ENCODE measurements at regions not wholly inside any gene's neighbourhood (a gene's known extent, or its start where the extent isn't known, plus 50 kb on each side); places are given as distances from the start of the nearest gene placed in this dataset.

- ChIA-PET CTCF (interaction anchor here (0.6 kb wide), 1 partner anchor 10 kb away, joined by 3 read pairs; no protein-coding TSS in a partner anchor), POLR2A (ENCODE audit: unreplicated experiment) (interaction anchor here (0.7 kb wide), 1 partner anchor 383 kb away, joined by 11 read pairs; no protein-coding TSS in a partner anchor)
- BruUV-seq (replicated peaks): no TSS peak
- Histone ChIP-seq H2BK5ac (ENCODE audit: low read depth, low read length, poor library complexity, severe bottlenecking) (no peak overlapping the region), H2AFZ (replicated peaks; ENCODE audit: low read length, poor library complexity) (no peak overlapping the region), H2BK20ac (ENCODE audit: low read depth, low read length) (no peak overlapping the region), H3K9me3 (ENCODE audit: control insufficient read depth, insufficient read depth, low read length) (no peaks in the 10 kb centered on the region), H4K5ac (ENCODE audit: low read depth, low read length) (no peak overlapping the region), H3K14ac (replicated peaks; ENCODE audit: low read depth, low read length) (no peak overlapping the region), H3K79me1 (ENCODE audit: low read depth in 1 of 2, low read length in 2 of 2) (no peaks in the 10 kb centered on the region), H3K4ac (ENCODE audit: low read depth, low read length) (no peak overlapping the region), H3K23ac (ENCODE audit: low read depth, low read length) (no peak overlapping the region), H2BK120ac (ENCODE audit: low read depth, low read length) (no peak overlapping the region), H3K56ac (ENCODE audit: extremely low read depth, insufficient read depth, low read length) (no peak overlapping the region), H3K9ac (ENCODE audit: low read depth, low read length) (no peak overlapping the region), H4K20me1 (ENCODE audit: insufficient read depth, low read length) (no peaks in the 10 kb centered on the region), H3K27me3 (ENCODE audit: control insufficient read depth, insufficient read depth, low read length) (no peaks in the 10 kb centered on the region; the same call in 1 of the 2 replicates), H3K4me3 (ENCODE audit: insufficient read depth, low read depth, low read length) (no peak overlapping the region), H4K8ac (ENCODE audit: low read depth in 2 of 2, low read length in 2 of 2) (no peak overlapping the region), H3K36me3 (ENCODE audit: control insufficient read depth, insufficient read depth, low read length) (no peaks in the 10 kb centered on the region), H4K91ac (ENCODE audit: insufficient read depth, low read depth, low read length) (no peak overlapping the region), H3K4me2 (ENCODE audit: low read depth, low read length) (no peak overlapping the region), H2AK5ac (ENCODE audit: low read depth, low read length) (no peak overlapping the region), H2AK9ac (replicated peaks; ENCODE audit: low read depth, low read length, poor library complexity) (no peak overlapping the region), H2BK15ac (ENCODE audit: low read depth, low read length) (no peak overlapping the region), H3K18ac (ENCODE audit: low read depth, low read length) (no peak overlapping the region), H3K9me1 (ENCODE audit: insufficient read depth, low read length) (no peaks in the 10 kb centered on the region), H3K27ac (ENCODE audit: insufficient read depth, low read length) (no peak overlapping the region), H3K4me1 (ENCODE audit: control insufficient read depth, insufficient read depth, low read length) (no peaks in the 10 kb centered on the region)
- 58% methylated on average over 2 of the region's 7 CpGs; no CpG with 5 or more reads in 1 of the 2 experiments for WGBS, 2 experiments (ENCODE audit: extremely low coverage in 2 of 2, insufficient read length in 1 of 2)
- DNase-seq (no peak), ATAC-seq (ENCODE audit: low read depth) (no peak)
- intact Hi-C loops (cut with micrococcal nuclease) (no loop called here), dilution Hi-C loops (cut with HindIII; ENCODE audit: low sequenced_read_pairs, unreplicated experiment) (no loop called here), in situ Hi-C loops (cut with MboI; ENCODE audit: low sequenced_read_pairs) (no loop called here)
- TF ChIP-seq MAFK (IDR thresholded peaks at IDR 0.05; ENCODE audit: low read depth, low read length) (no peak), MXI1 (IDR thresholded peaks at IDR 0.05; ENCODE audit: borderline replicate concordance, low read depth, low read length) (no peak), NFE2L2 (IDR thresholded peaks at IDR 0.05; ENCODE audit: low read depth, low read length) (no peak), RAD21 (IDR thresholded peaks at IDR 0.05; ENCODE audit: low read length) (no peak), POLR2A (IDR thresholded peaks at IDR 0.05; ENCODE audit: low read depth, low read length) (no peak), SMC3 (IDR thresholded peaks at IDR 0.05; ENCODE audit: low read depth, low read length) (no peak), ELK1 (IDR thresholded peaks at IDR 0.05; ENCODE audit: borderline replicate concordance, low read depth, low read length) (no peak), MAZ (IDR thresholded peaks at IDR 0.05; ENCODE audit: borderline replicate concordance, low read depth, low read length) (no peak), BHLHE40 (IDR thresholded peaks at IDR 0.05; ENCODE audit: low read depth, low read length) (no peak), FOS (IDR thresholded peaks at IDR 0.05; ENCODE audit: low read depth, low read length) (no peak), CEBPB (IDR thresholded peaks at IDR 0.05; ENCODE audit: low read depth, low read length) (no peak), RFX5 (IDR thresholded peaks at IDR 0.05; ENCODE audit: low read depth, low read length) (no peak), RCOR1 (IDR thresholded peaks at IDR 0.05; ENCODE audit: insufficient replicate concordance, low read length) (no peak), CHD1 (IDR thresholded peaks at IDR 0.05; ENCODE audit: low read depth, low read length) (no peak)
- TF ChIP-seq, protein P1, sequence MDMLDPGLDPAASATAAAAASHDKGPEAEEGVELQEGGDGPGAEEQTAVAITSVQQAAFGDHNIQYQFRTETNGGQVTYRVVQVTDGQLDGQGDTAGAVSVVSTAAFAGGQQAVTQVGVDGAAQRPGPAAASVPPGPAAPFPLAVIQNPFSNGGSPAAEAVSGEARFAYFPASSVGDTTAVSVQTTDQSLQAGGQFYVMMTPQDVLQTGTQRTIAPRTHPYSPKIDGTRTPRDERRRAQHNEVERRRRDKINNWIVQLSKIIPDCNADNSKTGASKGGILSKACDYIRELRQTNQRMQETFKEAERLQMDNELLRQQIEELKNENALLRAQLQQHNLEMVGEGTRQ (IDR thresholded peaks at IDR 0.05; ENCODE audit: low read depth, low read length): no peak
- TF ChIP-seq, protein P2, sequence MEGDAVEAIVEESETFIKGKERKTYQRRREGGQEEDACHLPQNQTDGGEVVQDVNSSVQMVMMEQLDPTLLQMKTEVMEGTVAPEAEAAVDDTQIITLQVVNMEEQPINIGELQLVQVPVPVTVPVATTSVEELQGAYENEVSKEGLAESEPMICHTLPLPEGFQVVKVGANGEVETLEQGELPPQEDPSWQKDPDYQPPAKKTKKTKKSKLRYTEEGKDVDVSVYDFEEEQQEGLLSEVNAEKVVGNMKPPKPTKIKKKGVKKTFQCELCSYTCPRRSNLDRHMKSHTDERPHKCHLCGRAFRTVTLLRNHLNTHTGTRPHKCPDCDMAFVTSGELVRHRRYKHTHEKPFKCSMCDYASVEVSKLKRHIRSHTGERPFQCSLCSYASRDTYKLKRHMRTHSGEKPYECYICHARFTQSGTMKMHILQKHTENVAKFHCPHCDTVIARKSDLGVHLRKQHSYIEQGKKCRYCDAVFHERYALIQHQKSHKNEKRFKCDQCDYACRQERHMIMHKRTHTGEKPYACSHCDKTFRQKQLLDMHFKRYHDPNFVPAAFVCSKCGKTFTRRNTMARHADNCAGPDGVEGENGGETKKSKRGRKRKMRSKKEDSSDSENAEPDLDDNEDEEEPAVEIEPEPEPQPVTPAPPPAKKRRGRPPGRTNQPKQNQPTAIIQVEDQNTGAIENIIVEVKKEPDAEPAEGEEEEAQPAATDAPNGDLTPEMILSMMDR (conservative IDR thresholded peaks at IDR 0.05; ENCODE audit: low read depth, low read length): no peak
These were observed 143.8 kb upstream of the LMCD1 start for GRCh38 chr3:8357859-8358258.

All from IMR-90 (cell line).